HepG2 (cell line): ENCODE measurements at regions not wholly inside any gene's neighbourhood (a gene's known extent, or its start where the extent isn't known, plus 50 kb on each side); places are given as distances from the start of the nearest gene placed in this dataset.

Experiments used
- JUN ChIP-seq: sonication (generic); formaldehyde crosslinking; IDR thresholded peaks from 2 replicates; pipeline ENCODE4 v1.4.0; 2020; ENCODE audit warnings: mild to moderate bottlenecking, missing genetic modification reagents
- KLF9 ChIP-seq: IDR thresholded peaks from 2 replicates; pipeline ENCODE4 v1.6.1; 2016; ENCODE audit warnings: low read depth
- U2AF2 ChIP-seq: fragments of 200-400 bp; formaldehyde crosslinking; IDR thresholded peaks from 2 replicates; pipeline ENCODE4 v1.6.1; 2017; ENCODE audit warnings: low read depth, mild to moderate bottlenecking, low read length
- ZBTB7A ChIP-seq: sonication (generic); formaldehyde crosslinking; IDR thresholded peaks from 2 replicates; pipeline ENCODE4 v1.8.0; 2022; ENCODE audit warnings: mild to moderate bottlenecking, missing genetic modification reagents

GRCh38 chr13:60629158-60629557 lies 232.1 kb downstream of the TDRD3 start:
- TF ChIP-seq U2AF2 (no peak), KLF9 (CRISPR knock-in tag) (no peak), JUN (CRISPR knock-in tag) (no peak), ZBTB7A (CRISPR knock-in tag) (no peak)
